Parathyroid adenoma (tissue), 2 donors: ENCODE measurements at regions not wholly inside any gene's neighbourhood (a gene's known extent, or its start where the extent isn't known, plus 50 kb on each side); places are given as distances from the start of the nearest gene placed in this dataset.

Source experiments
- H2AFZ ChIP-seq: fragments of 300-600 bp; sonication (generic); one replicate; pipeline ENCODE4 v1.7.0; 2017; ENCODE audit warnings: antibody characterized with exemption, mild to moderate bottlenecking
- H3K27ac ChIP-seq: fragments of 300-600 bp; sonication (generic); one replicate; pipeline ENCODE4 v1.7.0; 2017
- H3K27me3 ChIP-seq: fragments of 300-600 bp; sonication (generic); one replicate; pipeline ENCODE4 v1.7.0; 2017; ENCODE audit warnings: low read length; ENCODE audit not compliant: control insufficient read depth, insufficient read depth
- H3K36me3 ChIP-seq: fragments of 300-600 bp; sonication (generic); one replicate; pipeline ENCODE4 v1.7.0; 2017; ENCODE audit warnings: low read length; ENCODE audit not compliant: control insufficient read depth, insufficient read depth
- H3K4me1 ChIP-seq: fragments of 300-600 bp; sonication (generic); one replicate; pipeline ENCODE4 v1.7.0; 2017; ENCODE audit warnings: control low read depth
- H3K4me2 ChIP-seq: fragments of 300-600 bp; sonication (generic); one replicate; pipeline ENCODE4 v1.7.0; 2017; ENCODE audit warnings: low read length
- H3K4me3 ChIP-seq: fragments of 300-600 bp; sonication (generic); one replicate; pipeline ENCODE4 v1.7.0; 2017; ENCODE audit warnings: low read depth, low read length
- H3K79me2 ChIP-seq: fragments of 300-600 bp; sonication (generic); one replicate; pipeline ENCODE4 v1.7.0; 2017; ENCODE audit warnings: control low read depth
- H3K9ac ChIP-seq: fragments of 300-600 bp; sonication (generic); one replicate; pipeline ENCODE4 v1.7.0; 2017; ENCODE audit warnings: mild to moderate bottlenecking
- H3K9me3 ChIP-seq: fragments of 300-600 bp; sonication (generic); one replicate; pipeline ENCODE4 v1.7.0; 2017; ENCODE audit warnings: low read length; ENCODE audit not compliant: control insufficient read depth
- TF ChIP-seq, protein P1 (sequence below): fragments of 300-600 bp; sonication (generic); IDR thresholded peaks from one replicate; pipeline ENCODE4 v1.7.0; 2017; ENCODE audit warnings: antibody characterized with exemption, mild to moderate bottlenecking
- donor health status: primary hyperparathyroidism.

DNA sequence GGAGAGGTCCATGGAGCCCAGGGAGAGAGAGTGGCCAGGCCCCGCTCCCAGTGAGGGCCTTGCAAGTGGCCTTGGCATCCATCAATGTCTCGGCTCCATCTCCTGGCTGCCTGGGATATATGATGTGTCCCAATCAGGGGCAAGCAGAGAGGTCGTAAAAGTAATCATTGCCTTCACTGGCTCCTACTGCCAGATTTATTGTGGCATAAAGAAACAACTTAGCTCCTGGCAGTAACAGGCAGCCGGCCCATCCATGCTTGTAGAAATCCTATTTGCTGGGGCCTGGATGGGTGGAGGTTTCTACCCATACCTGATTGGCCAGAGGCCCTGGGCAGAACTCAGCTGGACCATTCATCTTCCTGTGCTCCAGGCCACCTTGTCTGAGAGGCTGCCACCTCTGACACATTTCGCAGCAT lies 272.6 kb downstream of the MATN1 start:
- Histone ChIP-seq H3K4me1 (no peaks in the 10 kb centered on the region), H2AFZ (no peak overlapping the region), H3K36me3 (no peaks in the 10 kb centered on the region), H3K4me2 (no peak overlapping the region), H3K27ac (no peak overlapping the region), H3K4me3 (no peak overlapping the region), H3K27me3 (no peaks in the 10 kb centered on the region), H3K79me2 (no peaks in the 10 kb centered on the region), H3K9me3 (no peaks in the 10 kb centered on the region), H3K9ac (no peak overlapping the region)
- TF ChIP-seq, protein P1, sequence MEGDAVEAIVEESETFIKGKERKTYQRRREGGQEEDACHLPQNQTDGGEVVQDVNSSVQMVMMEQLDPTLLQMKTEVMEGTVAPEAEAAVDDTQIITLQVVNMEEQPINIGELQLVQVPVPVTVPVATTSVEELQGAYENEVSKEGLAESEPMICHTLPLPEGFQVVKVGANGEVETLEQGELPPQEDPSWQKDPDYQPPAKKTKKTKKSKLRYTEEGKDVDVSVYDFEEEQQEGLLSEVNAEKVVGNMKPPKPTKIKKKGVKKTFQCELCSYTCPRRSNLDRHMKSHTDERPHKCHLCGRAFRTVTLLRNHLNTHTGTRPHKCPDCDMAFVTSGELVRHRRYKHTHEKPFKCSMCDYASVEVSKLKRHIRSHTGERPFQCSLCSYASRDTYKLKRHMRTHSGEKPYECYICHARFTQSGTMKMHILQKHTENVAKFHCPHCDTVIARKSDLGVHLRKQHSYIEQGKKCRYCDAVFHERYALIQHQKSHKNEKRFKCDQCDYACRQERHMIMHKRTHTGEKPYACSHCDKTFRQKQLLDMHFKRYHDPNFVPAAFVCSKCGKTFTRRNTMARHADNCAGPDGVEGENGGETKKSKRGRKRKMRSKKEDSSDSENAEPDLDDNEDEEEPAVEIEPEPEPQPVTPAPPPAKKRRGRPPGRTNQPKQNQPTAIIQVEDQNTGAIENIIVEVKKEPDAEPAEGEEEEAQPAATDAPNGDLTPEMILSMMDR = no peak

DNA sequence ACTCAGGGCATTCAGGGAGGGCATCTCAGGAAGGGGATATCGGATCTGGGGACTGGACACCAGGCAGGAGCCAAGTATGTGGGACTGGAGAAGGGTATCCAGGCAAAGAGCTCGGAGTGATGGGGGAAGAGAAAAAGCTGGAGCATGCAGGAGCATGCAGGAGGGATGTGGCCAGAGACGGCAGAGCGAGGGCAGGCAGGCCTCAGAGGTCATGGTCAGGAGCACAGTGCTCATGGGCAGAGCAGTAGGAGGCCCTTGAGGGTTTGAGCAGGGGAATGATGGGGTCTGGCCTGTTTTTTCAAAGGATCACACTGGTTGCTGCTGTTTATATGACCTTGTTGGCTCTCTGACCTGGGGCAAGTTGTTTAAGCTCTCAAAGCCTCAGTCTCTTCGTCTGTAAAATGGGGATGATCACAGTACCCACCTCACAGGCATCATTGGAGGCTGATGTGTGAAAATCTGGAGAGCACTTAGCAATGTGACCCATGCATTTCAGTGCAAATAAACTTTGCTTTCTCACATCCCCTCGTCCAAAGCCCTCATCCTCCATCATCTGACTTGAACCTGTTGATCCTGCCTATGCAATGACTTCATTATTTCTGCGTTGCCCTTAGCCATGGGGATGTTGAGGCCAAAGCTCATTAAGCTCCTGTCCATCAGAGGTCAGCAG lies 273.1 kb downstream of the MATN1 start:
- H3K79me2 ChIP-seq = no peaks in the 10 kb centered on the region
- no peaks in the 10 kb centered on the region for H3K36me3 ChIP-seq
- H3K4me1 ChIP-seq = no peaks in the 10 kb centered on the region
- no peak overlapping the region for H3K9ac ChIP-seq
- H2AFZ ChIP-seq = no peak overlapping the region
- TF ChIP-seq, protein P1 = no peak
- no peak overlapping the region for H3K27ac ChIP-seq
- no peak overlapping the region for H3K4me2 ChIP-seq
- H3K9me3 ChIP-seq = no peaks in the 10 kb centered on the region
- H3K27me3 ChIP-seq = no peaks in the 10 kb centered on the region
- H3K4me3 ChIP-seq = no peak overlapping the region

DNA sequence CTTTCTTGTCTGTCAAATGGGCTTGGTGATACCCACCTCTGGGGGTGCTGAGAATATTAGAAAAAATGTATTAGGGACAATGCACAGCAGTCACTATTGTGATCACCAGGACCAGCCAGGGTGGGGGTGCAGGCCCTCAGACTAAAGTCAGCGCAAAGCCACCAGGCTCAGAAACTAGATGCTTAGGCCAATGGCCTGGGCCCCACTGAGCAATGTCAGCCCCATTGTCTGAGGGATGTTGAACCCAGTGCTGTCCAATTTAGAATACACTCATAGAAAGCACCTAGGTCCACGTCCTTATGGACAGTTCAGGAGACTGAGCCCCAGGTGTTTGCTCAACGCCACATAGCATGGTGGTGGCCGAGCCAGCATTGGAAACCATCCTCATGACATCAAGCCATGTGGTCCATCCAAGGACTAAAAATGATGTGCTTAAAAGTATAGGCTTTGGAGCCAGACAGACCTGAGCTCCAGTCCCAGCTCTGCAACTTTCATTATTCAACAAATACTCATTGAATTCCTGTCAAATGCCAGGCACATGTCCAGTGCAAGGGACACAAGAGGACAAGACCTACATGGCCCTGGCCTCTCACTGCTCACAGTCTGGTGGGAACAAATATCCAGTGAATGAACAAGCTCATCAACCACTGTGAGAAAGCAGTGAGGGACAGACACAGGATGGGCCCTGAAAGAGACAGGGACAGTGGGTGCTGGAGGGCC lies 273.8 kb downstream of the MATN1 start:
- TF ChIP-seq, protein P1 = no peak
- Histone ChIP-seq H3K9me3 (no peaks in the 10 kb centered on the region), H3K4me1 (no peaks in the 10 kb centered on the region), H3K9ac (no peak overlapping the region), H3K4me2 (no peak overlapping the region), H2AFZ (no peak overlapping the region), H3K4me3 (no peak overlapping the region), H3K27ac (no peak overlapping the region), H3K79me2 (no peaks in the 10 kb centered on the region), H3K27me3 (no peaks in the 10 kb centered on the region), H3K36me3 (no peaks in the 10 kb centered on the region)

DNA sequence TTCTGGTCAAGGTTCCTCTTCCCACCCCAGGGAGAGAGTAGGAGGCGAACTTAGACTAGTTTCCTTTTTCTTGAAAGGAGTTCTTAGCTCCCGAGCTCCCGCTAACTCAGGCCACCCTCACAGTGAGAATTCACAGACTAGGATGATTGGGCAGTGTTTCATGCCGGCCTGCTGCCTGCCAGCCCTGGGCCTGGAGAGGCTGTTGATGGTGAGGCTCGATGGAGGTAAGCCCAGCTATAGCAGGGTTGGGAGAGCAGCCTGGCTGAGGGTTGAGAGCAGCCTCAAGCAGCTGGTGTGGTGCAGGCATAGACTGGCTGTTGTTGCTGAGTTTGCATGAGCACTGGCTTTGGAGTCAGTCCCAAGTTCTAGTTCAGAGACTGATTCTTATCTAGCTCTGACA lies 274.4 kb downstream of the MATN1 start:
- H3K4me3 ChIP-seq = no peak overlapping the region
- H3K9me3 ChIP-seq = no peaks in the 10 kb centered on the region
- no peaks in the 10 kb centered on the region for H3K36me3 ChIP-seq
- H2AFZ ChIP-seq = no peak overlapping the region
- H3K27ac ChIP-seq = no peak overlapping the region
- no peak overlapping the region for H3K9ac ChIP-seq
- no peaks in the 10 kb centered on the region for H3K4me1 ChIP-seq
- H3K79me2 ChIP-seq = no peaks in the 10 kb centered on the region
- H3K27me3 ChIP-seq = no peaks in the 10 kb centered on the region
- TF ChIP-seq, protein P1 = no peak
- H3K4me2 ChIP-seq = no peak overlapping the region
